ENCODE measurements at regions not wholly inside any gene's neighbourhood (a gene's known extent, or its start where the extent isn't known, plus 50 kb on each side); places are given as distances from the start of the nearest gene placed in this dataset.

- DNase-seq (ENCODE audit: low read depth), result no peak
- no peak for TF ChIP-seq CTCF (IDR thresholded peaks at IDR 0.05; ENCODE audit: control insufficient read depth, extremely low read depth, insufficient read depth)
- no peak overlapping the region for H3K4me3 ChIP-seq (ENCODE audit: low read depth, low read length)
Observed at GRCh38 chr12:13442457-13442856, 245.9 kb downstream of the EMP1 start.

- no peak for TF ChIP-seq CTCF (IDR thresholded peaks at IDR 0.05; ENCODE audit: control insufficient read depth, extremely low read depth, insufficient read depth)
- DNase-seq (ENCODE audit: low read depth), result peak; percentile 52
- no peak overlapping the region for H3K4me3 ChIP-seq (ENCODE audit: low read depth, low read length)
Observed at GRCh38 chr12:13440844-13441243, 244.3 kb downstream of the EMP1 start.

DNA sequence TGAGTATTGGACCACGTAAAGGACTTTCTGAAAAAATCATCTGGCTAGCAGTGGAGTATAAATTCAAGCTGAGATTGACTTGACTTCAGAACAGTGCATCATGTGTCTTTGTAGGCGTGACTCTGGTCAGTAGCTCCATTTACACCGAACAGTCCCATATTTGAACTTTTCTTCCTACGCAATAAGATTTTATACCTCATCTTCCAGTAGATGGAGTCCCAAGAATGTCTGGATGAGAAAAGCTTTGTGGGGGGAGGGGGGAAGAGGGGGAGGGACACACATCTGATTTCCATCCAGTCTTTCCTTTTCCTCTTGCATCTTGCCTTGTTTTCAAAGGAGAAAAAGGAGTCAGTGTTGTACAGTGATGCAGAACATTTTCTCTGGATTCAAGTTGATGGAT lies 241.0 kb downstream of the EMP1 start:
- DNase-seq (ENCODE audit: low read depth), result no peak
- no peak overlapping the region for H3K4me3 ChIP-seq (ENCODE audit: low read depth, low read length)
- 0 out of 2 replicates have a peak, but pooled peaks have one; percentile 5 for TF ChIP-seq CTCF (IDR thresholded peaks at IDR 0.05; ENCODE audit: control insufficient read depth, extremely low read depth, insufficient read depth)

DNA sequence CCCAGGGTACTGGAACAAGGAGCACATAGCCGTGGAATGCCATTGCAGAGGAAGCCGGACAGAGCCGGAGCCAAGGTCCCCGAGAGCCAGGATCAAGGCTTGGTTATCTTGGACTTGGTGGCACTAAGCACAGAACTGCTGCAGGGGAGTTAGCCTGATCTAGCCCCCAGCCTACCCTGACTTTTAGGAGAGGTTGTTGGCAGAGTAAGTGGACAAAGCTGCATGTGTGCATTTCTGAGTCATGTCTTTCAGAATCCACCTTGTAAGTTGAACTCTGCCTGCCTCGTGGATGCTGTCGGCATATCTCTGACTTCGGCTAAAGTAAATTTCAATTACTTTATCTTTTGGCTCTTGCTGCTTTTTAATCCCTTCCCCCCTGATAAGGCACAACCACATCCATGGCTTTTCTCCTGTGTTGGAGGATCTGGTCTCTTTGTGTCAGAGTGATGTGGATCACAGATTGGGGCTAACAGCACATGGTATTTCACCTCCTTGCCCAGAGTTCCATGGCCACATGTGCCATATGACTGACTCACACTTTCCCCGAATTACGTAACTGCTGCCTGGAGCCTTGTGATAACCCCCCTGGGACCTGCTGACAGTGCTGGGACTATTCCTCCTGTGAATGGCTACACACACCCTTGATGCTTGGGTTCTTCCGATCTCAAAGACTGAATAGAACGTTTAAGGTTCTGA lies 240.3 kb downstream of the EMP1 start:
- no peak overlapping the region for H3K4me3 ChIP-seq (ENCODE audit: low read depth, low read length)
- no peak for DNase-seq (ENCODE audit: low read depth)
- no peak for TF ChIP-seq CTCF (IDR thresholded peaks at IDR 0.05; ENCODE audit: control insufficient read depth, extremely low read depth, insufficient read depth)

- no peak for TF ChIP-seq CTCF (IDR thresholded peaks at IDR 0.05; ENCODE audit: control insufficient read depth, extremely low read depth, insufficient read depth)
- no peak overlapping the region for H3K4me3 ChIP-seq (ENCODE audit: low read depth, low read length)
- DNase-seq (ENCODE audit: low read depth), result no peak
Observed at GRCh38 chr12:13436182-13436581, 239.7 kb downstream of the EMP1 start.

DNA sequence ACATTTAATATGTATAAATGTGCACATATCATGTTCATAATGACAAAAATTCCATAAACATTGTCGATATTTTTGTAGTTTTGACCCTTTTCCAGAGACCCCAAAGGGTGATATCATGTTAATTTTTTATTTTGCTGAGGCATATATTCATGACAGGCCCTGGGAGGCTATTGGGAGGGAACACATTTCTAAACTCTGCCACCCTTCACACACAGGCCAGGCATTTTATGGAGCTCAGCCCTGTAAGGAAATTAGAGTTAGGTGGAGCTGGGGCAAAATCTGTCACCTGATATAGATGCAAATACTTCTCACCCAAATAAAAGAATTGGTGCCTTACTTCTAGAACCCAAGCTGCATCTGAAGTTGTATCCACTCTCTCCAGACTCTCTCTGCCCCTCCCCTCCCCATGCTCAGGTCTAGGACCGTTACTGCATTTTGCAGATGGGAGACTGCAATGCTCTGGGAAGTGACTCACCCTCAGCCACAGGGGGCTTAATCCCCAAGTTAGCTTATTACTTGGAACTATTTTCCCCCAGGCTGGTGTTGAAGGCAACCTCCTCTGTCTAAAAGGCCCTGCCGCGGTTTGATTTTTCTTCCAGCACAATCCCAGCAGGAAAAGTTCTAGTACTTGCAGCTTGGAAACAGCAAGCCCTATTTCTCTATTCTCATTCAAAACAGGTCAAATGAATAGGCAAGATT lies 238.9 kb downstream of the EMP1 start:
- DNase-seq (ENCODE audit: low read depth), result no peak
- no peak for TF ChIP-seq CTCF (IDR thresholded peaks at IDR 0.05; ENCODE audit: control insufficient read depth, extremely low read depth, insufficient read depth)
- H3K4me3 ChIP-seq (ENCODE audit: low read depth, low read length), result no peak overlapping the region

All from LNCaP clone FGC (cell line).